Panc1 (cell line): ENCODE measurements at regions not wholly inside any gene's neighbourhood (a gene's known extent, or its start where the extent isn't known, plus 50 kb on each side); places are given as distances from the start of the nearest gene placed in this dataset.

Experiments
- ATAC-seq: fragments of 200-7000 bp; cut with Tn5 transposase; 2 replicates; pipeline ENCODE4 v1.9.1; 2020; ENCODE audit warnings: mild to moderate bottlenecking, moderate library complexity
- BruUV-seq: library from RNA; stranded (reverse); fragments of 400-500 nt; replicated peaks from 2 replicates; lab custom pipeline; 2021; lab: Mats Ljungman, UMichigan
- CTCF ChIA-PET: fragments of 300-600 bp; sonication (Branson Sonifier 250); formaldehyde crosslinking; loops from one replicate; lab custom pipeline; 2022; ENCODE audit warnings: antibody characterized with exemption; lab: Charles Lee
- POLR2A ChIA-PET: fragments of 300-600 bp; sonication (Branson Sonifier 250); formaldehyde crosslinking; loops from one replicate; lab custom pipeline; 2022; ENCODE audit warnings: antibody characterized with exemption; lab: Charles Lee
- DNase-seq: peaks from one replicate; pipeline ENCODE4 v3.0.0-alpha.2; 2010; ENCODE audit warnings: low read depth, low spot score
- H3K27ac ChIP-seq: 2 replicates; pipeline ENCODE4 v1.5.1; 2011; ENCODE audit warnings: mild to moderate bottlenecking, low read length, inconsistent platforms
- H3K27me3 ChIP-seq: fragments of 200-500 bp; sonication (Bioruptor generic); 2 replicates; pipeline ENCODE4 v1.6.0; 2014; ENCODE audit warnings: low read length, inconsistent platforms; ENCODE audit not compliant: control insufficient read depth, insufficient read depth
- H3K36me3 ChIP-seq: fragments of 200-500 bp; sonication (Bioruptor generic); 2 replicates; pipeline ENCODE4 v1.5.1; 2014; ENCODE audit warnings: inconsistent platforms, mild to moderate bottlenecking, low read length, moderate library complexity; ENCODE audit not compliant: control insufficient read depth, insufficient read depth
- H3K4me1 ChIP-seq: 2 replicates; pipeline ENCODE4 v1.5.1; 2011; ENCODE audit warnings: inconsistent platforms, mild to moderate bottlenecking, low read length, moderate library complexity; ENCODE audit not compliant: control insufficient read depth, insufficient read depth
- H3K4me3 ChIP-seq, 2 experiments: 2 replicates each; pipeline ENCODE4 v1.5.1; 2011 to 2012; ENCODE audit warnings: low read depth in 2 of 2, low read length in 2 of 2, mild to moderate bottlenecking in 2 of 2, inconsistent platforms in 1 of 2, moderate library complexity in 1 of 2
- H3K9me3 ChIP-seq: fragments of 200-500 bp; sonication (Bioruptor generic); 2 replicates; pipeline ENCODE4 v1.5.1; 2014; ENCODE audit warnings: low read depth, mild to moderate bottlenecking, inconsistent platforms, low read length, moderate library complexity; ENCODE audit not compliant: control insufficient read depth, insufficient read depth
- POLR2AphosphoS5 ChIP-seq: IDR thresholded peaks from 2 replicates; pipeline ENCODE4 v1.6.1; 2012; ENCODE audit warnings: mild to moderate bottlenecking, low read depth, low read length, moderate library complexity
- SIN3A ChIP-seq: IDR thresholded peaks from 2 replicates; pipeline ENCODE4 v1.6.1; 2012; ENCODE audit warnings: low read depth, mild to moderate bottlenecking, low read length, moderate library complexity, borderline replicate concordance; ENCODE audit not compliant: insufficient read depth
- TCF7L2 ChIP-seq: IDR thresholded peaks from 2 replicates; pipeline ENCODE4 v1.6.1; 2011; ENCODE audit warnings: mild to moderate bottlenecking, low read depth, low read length, inconsistent platforms
- in situ Hi-C: cut with HindIII; loops from 2 replicates; pipeline ENCODE4 v1.10.0; 2016; ENCODE audit warnings: low sequenced_read_pairs, low pct_unique_long_range_greater_than_20kb
- intact Hi-C: fragments of 100-400 bp; cut with micrococcal nuclease; formaldehyde crosslinking; loops from one replicate; pipeline ENCODE4 v1.10.0; 2022; ENCODE audit not compliant: unreplicated experiment
- TF ChIP-seq, protein P1 (sequence below), 2 experiments: IDR thresholded peaks; 2 replicates each; pipeline ENCODE4 v1.6.1; 2011 to 2012; ENCODE audit warnings: low read depth in 2 of 2, control low read depth in 1 of 2, low read length in 1 of 2, mild to moderate bottlenecking in 1 of 2, moderate library complexity in 1 of 2; ENCODE audit not compliant: insufficient read depth in 1 of 2
- TF ChIP-seq, protein P2 (sequence below): fragments of 450-650 bp; IDR thresholded peaks from 2 replicates; pipeline ENCODE4 v1.5.1; 2017; ENCODE audit warnings: mild to moderate bottlenecking

DNA sequence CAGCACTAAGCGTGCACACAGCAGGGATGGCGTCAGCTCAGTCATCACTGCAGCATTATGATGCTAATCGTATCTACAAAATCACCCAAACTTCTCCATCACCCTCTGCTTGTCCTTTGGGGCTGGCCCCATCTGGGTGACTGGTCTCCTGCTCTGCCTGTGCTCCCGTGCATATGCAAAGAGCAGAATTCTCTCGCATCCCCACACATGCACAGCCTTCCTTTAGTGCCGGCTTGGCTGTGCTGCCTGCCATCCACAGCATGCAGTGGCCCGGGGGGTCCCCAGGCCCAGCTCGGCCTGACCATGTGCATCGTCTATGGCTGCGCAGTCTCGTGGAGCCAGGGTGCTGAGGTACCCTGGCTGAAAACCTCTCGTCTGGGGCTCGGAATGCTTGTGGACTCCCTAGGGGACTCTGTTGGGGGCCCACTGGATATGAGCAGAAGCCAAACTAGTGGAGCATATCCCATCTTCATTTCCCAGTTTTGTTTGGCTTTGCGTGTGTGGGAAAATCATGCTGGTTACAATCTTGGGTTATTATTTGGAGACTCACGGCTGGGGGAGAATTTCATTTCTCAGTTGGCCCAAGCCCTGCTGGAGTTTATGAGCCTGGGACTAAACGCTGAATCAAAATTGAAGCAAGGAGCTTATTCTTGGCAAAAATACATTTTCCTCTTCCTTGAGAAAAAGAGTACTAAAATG lies 70.9 kb upstream of the HS6ST1 start:
- H3K9me3 ChIP-seq: no peaks in the 10 kb centered on the region
- no TSS peak for BruUV-seq
- no peaks in the 10 kb centered on the region for H3K4me1 ChIP-seq
- in situ Hi-C loops: no loop called here
- ChIA-PET CTCF (no interaction called here), POLR2A (no interaction called here)
- H3K4me3 ChIP-seq: no peak overlapping the region
- no peaks in the 10 kb centered on the region for H3K36me3 ChIP-seq
- no peak overlapping the region for H3K27ac ChIP-seq
- no peaks in the 10 kb centered on the region for H3K27me3 ChIP-seq
- intact Hi-C loops: no loop called here
- TF ChIP-seq, protein P1, sequence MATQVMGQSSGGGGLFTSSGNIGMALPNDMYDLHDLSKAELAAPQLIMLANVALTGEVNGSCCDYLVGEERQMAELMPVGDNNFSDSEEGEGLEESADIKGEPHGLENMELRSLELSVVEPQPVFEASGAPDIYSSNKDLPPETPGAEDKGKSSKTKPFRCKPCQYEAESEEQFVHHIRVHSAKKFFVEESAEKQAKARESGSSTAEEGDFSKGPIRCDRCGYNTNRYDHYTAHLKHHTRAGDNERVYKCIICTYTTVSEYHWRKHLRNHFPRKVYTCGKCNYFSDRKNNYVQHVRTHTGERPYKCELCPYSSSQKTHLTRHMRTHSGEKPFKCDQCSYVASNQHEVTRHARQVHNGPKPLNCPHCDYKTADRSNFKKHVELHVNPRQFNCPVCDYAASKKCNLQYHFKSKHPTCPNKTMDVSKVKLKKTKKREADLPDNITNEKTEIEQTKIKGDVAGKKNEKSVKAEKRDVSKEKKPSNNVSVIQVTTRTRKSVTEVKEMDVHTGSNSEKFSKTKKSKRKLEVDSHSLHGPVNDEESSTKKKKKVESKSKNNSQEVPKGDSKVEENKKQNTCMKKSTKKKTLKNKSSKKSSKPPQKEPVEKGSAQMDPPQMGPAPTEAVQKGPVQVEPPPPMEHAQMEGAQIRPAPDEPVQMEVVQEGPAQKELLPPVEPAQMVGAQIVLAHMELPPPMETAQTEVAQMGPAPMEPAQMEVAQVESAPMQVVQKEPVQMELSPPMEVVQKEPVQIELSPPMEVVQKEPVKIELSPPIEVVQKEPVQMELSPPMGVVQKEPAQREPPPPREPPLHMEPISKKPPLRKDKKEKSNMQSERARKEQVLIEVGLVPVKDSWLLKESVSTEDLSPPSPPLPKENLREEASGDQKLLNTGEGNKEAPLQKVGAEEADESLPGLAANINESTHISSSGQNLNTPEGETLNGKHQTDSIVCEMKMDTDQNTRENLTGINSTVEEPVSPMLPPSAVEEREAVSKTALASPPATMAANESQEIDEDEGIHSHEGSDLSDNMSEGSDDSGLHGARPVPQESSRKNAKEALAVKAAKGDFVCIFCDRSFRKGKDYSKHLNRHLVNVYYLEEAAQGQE (IDR thresholded peaks at IDR 0.05; ENCODE audit: insufficient read depth in 1 of 2, low read depth in 2 of 2, low read length in 1 of 2): no peak
- no peak for TF ChIP-seq TCF7L2
- TF ChIP-seq, protein P2, sequence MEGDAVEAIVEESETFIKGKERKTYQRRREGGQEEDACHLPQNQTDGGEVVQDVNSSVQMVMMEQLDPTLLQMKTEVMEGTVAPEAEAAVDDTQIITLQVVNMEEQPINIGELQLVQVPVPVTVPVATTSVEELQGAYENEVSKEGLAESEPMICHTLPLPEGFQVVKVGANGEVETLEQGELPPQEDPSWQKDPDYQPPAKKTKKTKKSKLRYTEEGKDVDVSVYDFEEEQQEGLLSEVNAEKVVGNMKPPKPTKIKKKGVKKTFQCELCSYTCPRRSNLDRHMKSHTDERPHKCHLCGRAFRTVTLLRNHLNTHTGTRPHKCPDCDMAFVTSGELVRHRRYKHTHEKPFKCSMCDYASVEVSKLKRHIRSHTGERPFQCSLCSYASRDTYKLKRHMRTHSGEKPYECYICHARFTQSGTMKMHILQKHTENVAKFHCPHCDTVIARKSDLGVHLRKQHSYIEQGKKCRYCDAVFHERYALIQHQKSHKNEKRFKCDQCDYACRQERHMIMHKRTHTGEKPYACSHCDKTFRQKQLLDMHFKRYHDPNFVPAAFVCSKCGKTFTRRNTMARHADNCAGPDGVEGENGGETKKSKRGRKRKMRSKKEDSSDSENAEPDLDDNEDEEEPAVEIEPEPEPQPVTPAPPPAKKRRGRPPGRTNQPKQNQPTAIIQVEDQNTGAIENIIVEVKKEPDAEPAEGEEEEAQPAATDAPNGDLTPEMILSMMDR: no peak
- ATAC-seq (no peak), DNase-seq (no peak)

GRCh38 chr2:128390256-128390990 lies 71.8 kb upstream of the HS6ST1 start:
- H3K27ac ChIP-seq: no peak overlapping the region
- intact Hi-C loops: no loop called here
- no peak for ATAC-seq
- in situ Hi-C loops: no loop called here
- no peaks in the 10 kb centered on the region for H3K4me1 ChIP-seq
- H3K4me3 ChIP-seq: no peak overlapping the region
- BruUV-seq: no TSS peak
- ChIA-PET POLR2A (no interaction called here), CTCF (no interaction called here)
- no peaks in the 10 kb centered on the region for H3K9me3 ChIP-seq
- no peaks in the 10 kb centered on the region for H3K27me3 ChIP-seq
- H3K36me3 ChIP-seq: no peaks in the 10 kb centered on the region
- DNase-seq: no peak
- TF ChIP-seq, protein P1 (IDR thresholded peaks at IDR 0.05; ENCODE audit: insufficient read depth in 1 of 2, low read depth in 2 of 2, low read length in 1 of 2): no peak
- TF ChIP-seq SIN3A (no peak), POLR2AphosphoS5 (no peak), TCF7L2 (no peak)
- TF ChIP-seq, protein P2: no peak
